Heart left ventricle (tissue), 16 donors: ENCODE measurements at regions not wholly inside any gene's neighbourhood (a gene's known extent, or its start where the extent isn't known, plus 50 kb on each side); places are given as distances from the start of the nearest gene placed in this dataset.

Experiments used
- ATAC-seq, 4 donors: fragments of 200-7000 bp; cut with Tn5 transposase; one replicate each; pipeline ENCODE4 v1.9.1; 2020 to 2022; ENCODE audit warnings: moderate library complexity in 4 of 4, mild to moderate bottlenecking in 3 of 4, moderate number of reproducible peaks in 1 of 4
- DNase-seq, 5 donors: peaks; one replicate each; pipeline ENCODE4 v3.0.0-alpha.2; 2020
- H3K27ac ChIP-seq, 12 donors: fragments of 200-600 bp; sonication (generic) in 4 of 12; one replicate each; pipeline versions ENCODE4 v1.5.0 to v1.8.0; 2016 to 2022; ENCODE audit warnings: mild to moderate bottlenecking in 2 of 12
- H3K27me3 ChIP-seq, 9 donors: fragments of 200-600 bp; sonication (generic) in 2 of 9; one replicate each; pipeline versions ENCODE4 v1.5.1 to v1.8.0; 2016 to 2022; ENCODE audit warnings: mild to moderate bottlenecking in 3 of 9
- H3K36me3 ChIP-seq, 9 donors: fragments of 200-600 bp; sonication (generic) in 2 of 9; one replicate each; pipeline versions ENCODE4 v1.5.0 to v1.8.0; 2018 to 2022; ENCODE audit warnings: mild to moderate bottlenecking in 2 of 9
- H3K4me1 ChIP-seq, 12 donors: fragments of 200-600 bp; sonication (generic) in 4 of 12; one replicate each; pipeline versions ENCODE4 v1.5.0 to v1.8.0; 2016 to 2022; ENCODE audit warnings: mild to moderate bottlenecking in 3 of 12
- H3K4me3 ChIP-seq, 12 donors: fragments of 200-600 bp; sonication (generic) in 4 of 12; one replicate each; pipeline versions ENCODE4 v1.5.0 to v1.8.0; 2017 to 2022; ENCODE audit warnings: mild to moderate bottlenecking in 9 of 12, moderate library complexity in 4 of 12
- H3K9me3 ChIP-seq, 12 donors: fragments of 200-600 bp; sonication (generic) in 4 of 12; one replicate each; pipeline versions ENCODE4 v1.5.0 to v1.8.0; 2016 to 2022; ENCODE audit warnings: mild to moderate bottlenecking in 1 of 12
- POLR2A ChIP-seq, 2 donors: fragments of 450-650 bp; IDR thresholded peaks; one replicate each; pipeline ENCODE4 v1.6.1; 2017; ENCODE audit warnings: antibody characterized with exemption in 2 of 2, mild to moderate bottlenecking in 2 of 2, moderate library complexity in 2 of 2
- WGBS, 4 donors: extraction: QIAGEN DNeasy Blood & Tissue Kit in 2 of 4; methylation state at CpG; one replicate each; pipeline versions ENCODE4 v1.1.5 to v1.1.7; 2013 to 2018; 5-methylcytosine and 5-hydroxymethylcytosine counted together
- intact Hi-C, 10 donors: fragments of 100-400 bp; cut with DNase I; formaldehyde crosslinking; loops; one replicate each; pipeline versions ENCODE4 v1.11.1 to v1.14.2; 2022
- TF ChIP-seq, protein P1 (sequence below), 12 donors: fragments of 200-600 bp; sonication (generic) in 4 of 12; IDR thresholded peaks; one replicate each; pipeline versions ENCODE4 v1.5.0 to v1.8.0; 2018 to 2022; ENCODE audit warnings: antibody characterized with exemption in 12 of 12, mild to moderate bottlenecking in 5 of 12
- donor health status: ischemic (EF 13 %, LVEDD 7.1; RV severe dilation, severe dysfunction).
- donor health status: healthy with polysubstance abuse.
- donor health status: DM: no; HTN: yes; CAD: no.
- donor health status: DM: no; HTN: no; CAD: no.
- donor health status: ischemic (EF 25% LVEDD 6.9; RV normal size, moderate dysfunction).
- donor health status: ischemic (EF 25% LVEDD 5.7; RV mildly dilated, moderate dysfunction).
- donor health status: healthy.
- donor health status: DM: yes; HTN: yes; CAD: no.
- donor health status: ischemic (EF 35%, LVEDD 5.7; RV mildly dilated, moderate dysfunction).
- donor health status: nonischemic (EF 11% LVEDD 7.7; RV severe dilation, severe dysfunction).
- donor health status: DM: yes; HTN: yes; CAD: no.
- donor health status: PGD.
- donor health status: ischemic (EF 29% LVEDD 5.4; RV normal size, mild dysfunction).
- donor health status: nonischemic (EF 23%, LVEDD 6.1; RV moderate dilation, normal function).

DNA sequence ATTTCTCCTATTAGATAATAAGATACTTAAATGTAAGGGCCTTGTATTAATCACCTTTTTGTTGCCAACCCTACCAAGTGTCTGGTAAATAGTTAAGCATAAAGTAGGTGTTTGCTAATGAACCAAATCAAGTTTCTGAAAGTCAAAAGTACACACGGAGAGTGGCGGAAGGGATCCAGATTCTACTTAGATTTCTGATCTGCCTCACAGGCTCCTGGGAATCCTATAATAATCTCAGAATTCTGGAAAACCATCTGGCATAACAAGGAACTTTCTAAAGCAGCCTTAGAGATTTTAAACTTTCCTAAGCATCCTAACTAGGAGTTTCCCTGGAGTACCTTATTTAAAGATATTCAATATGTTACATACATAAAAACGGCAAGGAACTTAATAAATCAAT is 363.2 kb upstream of the SMC2 start:
- H3K4me1 ChIP-seq = no peaks in the 10 kb centered on the region
- intact Hi-C loops = no loop called here
- WGBS, 4 donors = 60 to 68% (median 64%) methylated on average over 3 of the region's 3 CpGs

DNA sequence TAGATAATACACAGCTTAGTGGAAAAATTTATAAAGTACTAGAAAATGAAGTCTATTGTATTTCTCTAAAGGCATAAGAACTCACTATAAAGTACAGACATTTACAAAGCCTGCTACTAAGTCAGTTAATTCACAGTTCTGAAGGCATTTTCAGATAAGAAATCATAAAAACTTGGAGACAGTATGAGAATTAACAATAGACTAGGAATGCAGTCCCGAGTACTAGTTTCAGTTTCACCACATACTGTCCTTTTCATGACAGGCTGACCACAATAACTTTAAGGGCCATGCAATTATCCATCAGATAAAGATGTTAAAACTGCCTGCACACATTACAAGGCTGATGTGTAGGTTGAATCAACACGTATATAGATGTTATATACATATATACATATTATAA is 362.6 kb upstream of the SMC2 start:
- Histone ChIP-seq H3K9me3 (no peaks in the 10 kb centered on the region), H3K36me3 (no peaks in the 10 kb centered on the region), H3K4me1 (no peaks in the 10 kb centered on the region), H3K4me3 (no peak overlapping the region), H3K27me3 (no peaks in the 10 kb centered on the region), H3K27ac (no peak overlapping the region)
- no peak for ATAC-seq
- no peak for DNase-seq
- intact Hi-C loops = no loop called here
- WGBS, 4 donors = 29 to 50% (median 44%) methylated on average over 2 of the region's 2 CpGs
- no peak for TF ChIP-seq POLR2A (IDR thresholded peaks at IDR 0.05)
- TF ChIP-seq, protein P1, sequence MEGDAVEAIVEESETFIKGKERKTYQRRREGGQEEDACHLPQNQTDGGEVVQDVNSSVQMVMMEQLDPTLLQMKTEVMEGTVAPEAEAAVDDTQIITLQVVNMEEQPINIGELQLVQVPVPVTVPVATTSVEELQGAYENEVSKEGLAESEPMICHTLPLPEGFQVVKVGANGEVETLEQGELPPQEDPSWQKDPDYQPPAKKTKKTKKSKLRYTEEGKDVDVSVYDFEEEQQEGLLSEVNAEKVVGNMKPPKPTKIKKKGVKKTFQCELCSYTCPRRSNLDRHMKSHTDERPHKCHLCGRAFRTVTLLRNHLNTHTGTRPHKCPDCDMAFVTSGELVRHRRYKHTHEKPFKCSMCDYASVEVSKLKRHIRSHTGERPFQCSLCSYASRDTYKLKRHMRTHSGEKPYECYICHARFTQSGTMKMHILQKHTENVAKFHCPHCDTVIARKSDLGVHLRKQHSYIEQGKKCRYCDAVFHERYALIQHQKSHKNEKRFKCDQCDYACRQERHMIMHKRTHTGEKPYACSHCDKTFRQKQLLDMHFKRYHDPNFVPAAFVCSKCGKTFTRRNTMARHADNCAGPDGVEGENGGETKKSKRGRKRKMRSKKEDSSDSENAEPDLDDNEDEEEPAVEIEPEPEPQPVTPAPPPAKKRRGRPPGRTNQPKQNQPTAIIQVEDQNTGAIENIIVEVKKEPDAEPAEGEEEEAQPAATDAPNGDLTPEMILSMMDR (IDR thresholded peaks at IDR 0.05) = no peak

More for the DNA sequence above, 363.2 kb upstream of the SMC2 start:
- H3K4me3 ChIP-seq = no peak overlapping the region
- H3K9me3 ChIP-seq = no peaks in the 10 kb centered on the region
- no peaks in the 10 kb centered on the region for H3K36me3 ChIP-seq
- ATAC-seq = no peak
- no peaks in the 10 kb centered on the region for H3K27me3 ChIP-seq
- TF ChIP-seq, protein P1 (IDR thresholded peaks at IDR 0.05) = no peak
- TF ChIP-seq POLR2A (IDR thresholded peaks at IDR 0.05) = no peak
- no peak overlapping the region for H3K27ac ChIP-seq
- no peak for DNase-seq

DNA sequence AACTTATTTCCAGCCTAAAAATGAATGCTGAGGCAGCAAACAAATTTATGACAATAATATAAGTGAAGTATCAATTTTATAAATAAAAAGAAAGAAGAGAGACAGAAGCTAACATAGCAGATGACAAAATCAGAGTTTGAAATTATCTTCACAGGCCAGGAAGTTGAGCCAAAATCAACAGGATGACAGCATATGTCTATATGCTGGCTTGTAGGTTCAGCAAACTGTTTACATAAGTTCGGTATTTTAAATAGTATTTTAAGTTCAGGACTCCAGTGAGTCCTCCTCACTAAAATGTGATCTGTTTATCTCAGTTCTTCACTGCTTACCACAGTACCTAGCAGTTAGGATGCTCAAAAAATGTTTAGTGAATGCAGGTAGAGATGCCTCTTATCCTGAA is 359.6 kb upstream of the SMC2 start:
- DNase-seq (no peak), ATAC-seq (no peak)
- Histone ChIP-seq H3K27me3 (no peaks in the 10 kb centered on the region), H3K27ac (no peak overlapping the region), H3K4me1 (no peaks in the 10 kb centered on the region), H3K9me3 (no peaks in the 10 kb centered on the region), H3K36me3 (no peaks in the 10 kb centered on the region), H3K4me3 (no peak overlapping the region)
- WGBS, 4 donors = 34 to 54% (median 42%) methylated on average over 1 of the region's 1 CpG
- no peak for TF ChIP-seq POLR2A (IDR thresholded peaks at IDR 0.05)
- TF ChIP-seq, protein P1 (IDR thresholded peaks at IDR 0.05) = no peak
- intact Hi-C loops = no loop called here

DNA sequence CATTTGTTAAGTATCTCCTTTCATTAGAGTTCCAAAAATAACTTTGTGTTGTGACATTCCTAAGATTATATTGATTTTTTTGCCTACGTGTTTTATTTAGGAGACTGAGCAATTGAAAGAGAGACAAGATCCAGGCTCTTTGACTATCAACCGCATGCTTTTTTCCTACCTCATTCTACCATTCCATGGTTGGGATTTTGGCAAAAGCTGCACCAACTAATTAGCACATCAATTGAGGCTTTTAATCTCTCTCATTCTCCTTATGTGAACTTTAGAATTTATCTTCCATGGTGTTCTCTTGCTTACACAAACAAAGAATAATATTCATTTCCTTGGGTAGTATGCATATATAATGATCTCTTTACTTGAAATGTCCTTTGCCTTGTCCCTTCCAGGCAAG is 338.7 kb upstream of the SMC2 start:
- no peak overlapping the region for H3K4me3 ChIP-seq
- TF ChIP-seq, protein P1 (IDR thresholded peaks at IDR 0.05) = no peak
- TF ChIP-seq POLR2A (IDR thresholded peaks at IDR 0.05) = no peak
- intact Hi-C loops = no loop called here
- H3K27ac ChIP-seq = no peak overlapping the region
- H3K4me1 ChIP-seq = no peaks in the 10 kb centered on the region
- DNase-seq (no peak), ATAC-seq (no peak)
- no peaks in the 10 kb centered on the region for H3K27me3 ChIP-seq
- 56 to 67% (median 65%) methylated on average over 2 of the region's 2 CpGs for WGBS, 4 donors
- H3K36me3 ChIP-seq = no peaks in the 10 kb centered on the region
- peaks cover 0 to 4% (median 0%) of the 10 kb centered on the region in 12 donors for H3K9me3 ChIP-seq
